T-helper 2 cell treated with Interferon-gamma antibody and Interleukin-4, amounts not matched to agents 100 ng/mL and 5 ng/mL, for 36 hours (primary cell): ENCODE measurements at regions not wholly inside any gene's neighbourhood (a gene's known extent, or its start where the extent isn't known, plus 50 kb on each side); places are given as distances from the start of the nearest gene placed in this dataset.
"Not testable (repeated sequence)": the region's sequence is repeated elsewhere in the genome, so short reads cannot be mapped to it uniquely, and the experiment has no call there.

Source experiments
- intact Hi-C: fragments of 100-400 bp; cut with micrococcal nuclease; formaldehyde crosslinking; loops from one replicate; pipeline ENCODE4 v1.15.1; 2023

- intact Hi-C loops: no loop called here
These were observed 98.0 kb downstream of the SYF2 start for GRCh38 chr1:25134307-25134706.

- intact Hi-C loops: no loop called here
These were observed 100.5 kb downstream of the SYF2 start for GRCh38 chr1:25131794-25132193.

- intact Hi-C loops: no loop called here
These were observed 101.4 kb downstream of the SYF2 start for GRCh38 chr1:25130895-25131294.

GRCh38 chr1:25129380-25129779 lies 102.9 kb downstream of the SYF2 start:
- intact Hi-C loops: no loop called here

GRCh38 chr1:25128121-25128621 lies 104.1 kb downstream of the SYF2 start:
- intact Hi-C loops: no loop called here

GRCh38 chr1:25126562-25126961 lies 105.7 kb downstream of the SYF2 start:
- intact Hi-C loops: no loop called here

DNA sequence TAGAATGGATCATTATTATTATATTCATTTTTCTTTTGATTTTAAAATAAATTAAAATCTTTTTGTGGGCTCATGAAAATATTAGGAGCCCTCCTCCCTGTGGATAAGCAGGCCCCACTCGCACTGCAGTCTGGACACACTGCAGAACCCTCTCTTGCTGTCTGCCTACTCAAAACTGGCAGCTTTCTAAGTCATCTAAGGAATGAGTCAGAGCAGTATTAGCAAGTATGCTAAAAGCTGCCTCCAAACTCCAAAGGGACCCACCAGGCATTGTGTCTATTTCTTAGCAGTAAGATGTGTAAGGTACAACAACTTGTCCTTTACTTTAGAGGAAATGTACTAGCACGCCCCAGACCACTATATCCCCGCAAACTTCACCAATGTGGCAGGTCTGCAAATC lies 108.8 kb downstream of the SYF2 start:
- intact Hi-C loops: no loop called here

- intact Hi-C loops: no loop called here
These were observed 109.6 kb downstream of the SYF2 start for GRCh38 chr1:25122747-25123146.

DNA sequence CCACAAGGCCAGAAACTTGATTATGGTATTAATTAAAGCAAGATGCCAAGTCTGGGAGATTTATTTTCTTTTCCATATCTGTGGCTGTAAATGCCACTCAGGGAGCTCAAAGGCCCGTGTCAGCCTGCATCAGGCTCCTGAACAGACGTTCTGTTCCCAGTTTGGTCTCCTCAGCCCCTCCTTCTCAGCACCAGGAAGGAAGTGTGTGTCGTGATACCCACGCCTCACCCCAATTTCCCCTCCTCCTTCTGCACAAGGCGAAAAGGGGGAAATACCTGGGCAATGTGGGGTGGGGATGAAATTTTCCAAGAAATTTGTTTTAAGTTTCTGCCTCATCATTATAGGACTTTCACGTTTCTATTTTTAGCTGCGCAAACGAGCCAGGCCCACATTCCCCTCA lies 112.0 kb downstream of the SYF2 start:
- intact Hi-C loops: no loop called here

DNA sequence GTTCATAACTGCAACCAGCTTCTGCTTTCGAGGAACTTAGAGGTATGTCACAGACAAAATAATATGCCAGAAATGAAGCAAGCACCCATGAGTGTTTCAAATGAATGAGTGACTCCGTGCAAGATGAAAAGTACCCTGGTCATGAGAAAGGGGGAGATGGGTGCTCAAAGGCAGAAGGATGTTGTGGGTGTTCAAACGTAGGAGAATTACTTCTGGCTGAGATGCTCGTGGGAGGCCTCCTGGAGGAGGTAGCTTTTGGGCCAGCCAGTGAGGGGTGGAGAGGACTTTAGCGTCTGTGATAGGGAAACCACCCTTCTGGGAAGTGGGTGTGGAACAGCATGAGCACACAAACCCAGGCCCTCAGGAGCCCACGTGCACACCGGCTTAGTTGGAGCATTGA lies 113.8 kb downstream of the SYF2 start:
- intact Hi-C loops: no loop called here

DNA sequence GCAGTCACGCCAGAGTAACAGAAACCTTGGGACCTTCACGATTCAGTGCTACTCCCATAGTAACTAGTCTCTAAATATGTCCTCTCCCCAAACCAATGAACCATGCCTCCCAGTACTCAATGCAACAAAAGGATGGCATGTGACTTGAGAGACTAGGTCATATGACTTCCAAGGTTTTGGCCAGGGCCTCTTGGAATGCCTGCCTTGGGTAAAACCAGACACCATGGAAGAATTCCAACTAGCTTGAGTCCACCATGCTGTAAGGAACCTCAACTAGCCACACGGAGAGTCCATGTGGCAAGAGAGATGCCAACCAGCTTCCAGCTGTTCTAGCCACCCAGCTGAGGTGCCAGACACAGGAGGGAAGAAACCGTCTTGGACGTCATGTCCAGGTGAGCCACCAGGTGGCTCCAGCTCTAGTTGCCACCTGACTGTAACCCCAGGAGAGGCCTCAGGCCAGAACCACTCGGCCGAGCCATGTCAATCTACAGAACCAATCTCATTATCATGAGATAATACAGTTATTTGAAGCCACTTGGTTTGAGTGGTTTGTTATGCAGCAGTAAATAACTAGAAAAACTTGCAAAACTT lies 115.0 kb downstream of the SYF2 start:
- intact Hi-C loops: no loop called here

DNA sequence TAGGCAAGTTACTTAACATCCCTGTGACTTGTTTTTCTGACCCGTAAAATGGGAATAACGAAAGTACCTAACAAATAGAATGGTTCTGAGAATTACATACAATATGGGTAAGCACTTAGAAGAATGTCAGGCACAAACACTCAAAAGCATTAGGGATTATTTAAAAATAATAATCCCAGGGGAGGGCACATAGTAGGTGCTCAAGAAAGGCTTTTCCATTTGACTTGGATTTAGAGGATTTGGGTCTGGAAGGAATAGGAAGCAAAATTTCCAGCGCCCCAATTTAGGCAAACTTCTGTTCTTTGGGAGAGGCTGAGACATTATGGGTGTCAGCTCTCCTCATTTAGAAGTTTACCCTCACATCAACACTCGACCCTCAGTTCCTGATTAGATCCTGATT lies 115.5 kb downstream of the SYF2 start:
- intact Hi-C loops: no loop called here

- intact Hi-C loops: not testable (repeated sequence)
These were observed 116.2 kb downstream of the SYF2 start for GRCh38 chr1:25116117-25116516.

GRCh38 chr1:25113731-25114130 lies 118.6 kb downstream of the SYF2 start:
- intact Hi-C loops: no loop called here

DNA sequence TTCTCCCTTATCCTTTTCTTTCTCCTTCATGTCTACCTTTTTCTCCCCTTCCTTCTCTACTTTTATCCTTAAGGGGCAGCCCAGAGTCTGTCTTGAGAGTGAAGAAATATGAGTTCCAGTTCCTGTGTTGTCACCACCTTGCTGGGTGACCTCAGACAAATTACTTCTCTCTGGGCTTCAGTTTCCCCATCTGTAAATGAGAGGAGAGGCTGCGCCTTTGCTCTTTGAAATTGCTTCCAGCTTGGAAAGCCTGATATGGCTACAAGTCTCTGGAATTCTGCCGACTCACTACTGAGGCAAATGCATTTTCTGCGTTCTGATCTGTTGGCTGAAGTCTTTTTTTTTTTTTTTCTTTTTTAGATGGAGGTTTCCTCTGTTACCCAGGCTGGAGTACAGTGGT lies 119.2 kb downstream of the SYF2 start:
- intact Hi-C loops: no loop called here

- intact Hi-C loops: no loop called here
These were observed 119.9 kb downstream of the SYF2 start for GRCh38 chr1:25112400-25112799.

DNA sequence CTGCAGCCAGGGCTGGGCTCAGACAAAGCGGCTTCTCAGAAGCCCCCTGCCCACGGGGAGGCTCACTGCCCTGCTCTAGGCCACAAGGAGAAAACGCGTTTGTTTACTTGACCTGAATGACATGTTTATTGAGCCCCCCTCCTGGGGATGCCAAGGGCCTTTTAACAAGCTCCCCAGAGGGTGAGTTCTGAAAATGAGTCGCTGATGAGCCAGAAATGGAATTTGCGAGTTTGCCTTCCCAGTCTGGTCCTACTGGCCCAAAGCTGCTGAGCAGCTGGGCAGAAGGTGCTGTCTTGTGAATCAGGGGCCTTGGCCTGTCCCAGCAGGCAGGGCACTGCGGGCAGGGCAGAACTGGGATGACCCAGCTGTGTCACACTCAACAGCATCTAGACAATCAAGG lies 120.6 kb downstream of the SYF2 start:
- intact Hi-C loops: no loop called here

- intact Hi-C loops: no loop called here
These were observed 121.8 kb downstream of the SYF2 start for GRCh38 chr1:25110485-25110884.

GRCh38 chr1:25110036-25110435 lies 122.3 kb downstream of the SYF2 start:
- intact Hi-C loops: no loop called here

DNA sequence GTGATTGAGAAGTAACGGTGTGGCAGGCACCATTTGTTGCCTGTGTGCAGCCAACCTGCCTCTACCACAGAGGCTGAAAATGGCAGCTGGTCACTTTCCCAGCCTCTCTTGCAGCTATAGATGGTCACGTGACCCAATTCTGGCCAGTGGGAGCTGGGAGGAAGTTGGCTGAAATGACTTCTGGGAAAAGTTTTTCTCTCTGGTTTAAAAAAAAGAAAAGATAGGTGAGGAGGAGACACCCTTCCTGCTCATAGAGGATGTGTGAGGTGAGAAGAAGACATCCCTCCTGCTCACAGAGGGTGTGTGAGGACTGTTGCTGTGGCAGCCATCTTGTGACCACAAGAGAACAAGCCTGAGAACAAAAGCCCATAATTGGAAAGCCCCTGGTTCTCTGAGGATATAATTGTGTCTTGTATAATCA lies 122.8 kb downstream of the SYF2 start:
- intact Hi-C loops: no loop called here

DNA sequence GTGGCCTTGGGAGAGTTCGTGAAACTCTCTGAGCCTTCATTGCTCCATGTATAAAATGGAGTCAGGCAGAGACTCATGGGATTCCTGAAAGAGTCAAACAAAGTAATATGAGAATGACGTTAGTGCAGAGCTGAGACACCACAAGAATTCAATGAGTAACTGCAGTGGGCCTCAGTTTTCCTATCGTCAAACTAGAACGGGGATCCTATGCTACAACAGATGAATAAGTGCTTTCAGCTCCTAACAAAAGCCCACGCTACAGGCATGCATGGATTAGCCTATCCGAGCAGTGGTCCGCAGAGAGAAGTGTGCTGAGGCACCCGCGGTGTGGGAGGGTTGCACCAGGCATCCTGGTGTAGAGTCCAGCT lies 124.7 kb downstream of the SYF2 start:
- intact Hi-C loops: no loop called here

DNA sequence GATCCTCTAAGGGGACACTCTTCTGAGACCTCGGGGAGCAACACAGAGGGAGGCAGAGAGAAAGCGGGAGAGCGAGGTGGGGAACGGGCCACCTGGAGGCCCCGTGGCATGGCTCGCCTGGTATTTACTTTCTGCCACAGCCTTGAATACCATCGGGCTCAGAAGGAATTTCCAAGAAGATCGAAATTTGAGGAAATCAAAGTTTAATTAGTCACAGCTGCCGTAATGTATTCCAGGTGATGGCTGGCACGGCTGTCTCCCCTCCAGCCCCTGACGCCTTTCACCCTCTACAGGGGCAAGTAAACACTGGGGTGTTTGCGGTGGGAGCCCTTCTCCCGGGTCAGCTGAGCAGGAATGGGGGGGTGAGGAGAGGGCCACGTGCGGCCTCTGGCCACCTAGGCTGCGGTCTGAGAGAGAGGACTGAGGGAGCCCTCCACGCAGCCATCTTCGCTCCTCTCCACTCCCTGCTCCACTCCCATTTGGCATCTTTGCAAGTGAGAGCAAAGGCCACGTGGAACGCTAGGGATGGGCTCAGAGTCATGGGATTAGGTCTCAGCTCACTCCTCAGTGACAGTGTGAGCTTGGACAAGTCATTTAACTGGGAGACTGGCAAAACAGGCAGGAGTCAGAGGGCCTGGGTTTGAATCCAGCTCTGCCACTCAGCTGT lies 125.2 kb downstream of the SYF2 start:
- intact Hi-C loops: no loop called here

DNA sequence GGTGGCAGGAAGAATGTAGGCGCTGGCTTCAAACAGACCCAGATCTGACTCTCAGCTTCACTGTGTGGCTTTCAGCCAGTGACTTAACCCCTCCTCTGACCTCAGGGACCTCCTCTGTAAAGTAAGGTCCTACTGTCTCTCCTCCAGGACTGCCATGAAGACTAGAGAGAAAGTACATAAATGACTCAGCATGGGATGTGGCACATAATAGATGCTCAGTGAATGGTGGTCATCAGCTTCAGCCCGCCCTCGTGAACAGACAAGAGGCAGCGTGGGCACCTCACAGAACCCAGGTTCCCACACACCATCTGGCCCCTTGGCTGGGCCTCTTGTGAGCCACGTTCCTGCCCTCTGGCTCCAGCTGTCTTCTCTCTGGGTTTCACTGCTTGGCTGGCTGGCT lies 126.0 kb downstream of the SYF2 start:
- intact Hi-C loops: no loop called here
